ENCODE measurements at regions not wholly inside any gene's neighbourhood (a gene's known extent, or its start where the extent isn't known, plus 50 kb on each side); places are given as distances from the start of the nearest gene placed in this dataset.

- H3K4me2 ChIP-seq (ENCODE audit: low read length): no peak overlapping the region
- BruUV-seq (replicated peaks): no TSS peak
- no peak overlapping the region for H3K27ac ChIP-seq (ENCODE audit: low read depth, low read length, poor library complexity, severe bottlenecking)
- H2AFZ ChIP-seq (ENCODE audit: low read length): no peak overlapping the region
- H3K4me1 ChIP-seq (ENCODE audit: insufficient read depth, low read length, poor library complexity, severe bottlenecking): no peaks in the 10 kb centered on the region
- TF ChIP-seq EZH2phosphoT487 (IDR thresholded peaks at IDR 0.05; ENCODE audit: borderline replicate concordance, low read depth, low read length) (no peak), CTCF (conservative IDR thresholded peaks at IDR 0.05; ENCODE audit: low read length) (no peak)
- H3K4me3 ChIP-seq (ENCODE audit: low read depth, low read length, poor library complexity, severe bottlenecking): no peak overlapping the region
- H4K20me1 ChIP-seq (ENCODE audit: insufficient read depth, low read length): no peaks in the 10 kb centered on the region
- POLR2A ChIA-PET: no interaction called here
- DNase-seq (ENCODE audit: low spot score): no peak
- H3K9me3 ChIP-seq (ENCODE audit: low read length): no peaks in the 10 kb centered on the region
- H3K79me2 ChIP-seq (ENCODE audit: insufficient read depth, low read depth, low read length): no peaks in the 10 kb centered on the region
- H3K9me2 ChIP-seq (ENCODE audit: insufficient read depth, low read length): no peaks in the 10 kb centered on the region
- intact Hi-C loops (cut with micrococcal nuclease; ENCODE audit: unreplicated experiment): no loop called here
- CTCF ChIA-PET (ENCODE audit: unreplicated experiment): no interaction called here
- no peaks in the 10 kb centered on the region for H3K36me3 ChIP-seq (ENCODE audit: insufficient read depth, low read length)
Measured at GRCh38 chr2:41483982-41484857, 563.6 kb upstream of the PKDCC start.

- Histone ChIP-seq H3K36me3 (ENCODE audit: insufficient read depth, low read length) (no peaks in the 10 kb centered on the region), H3K79me2 (ENCODE audit: insufficient read depth, low read depth, low read length) (no peaks in the 10 kb centered on the region), H3K4me2 (ENCODE audit: low read length) (no peak overlapping the region), H3K9me3 (ENCODE audit: low read length) (no peaks in the 10 kb centered on the region), H4K20me1 (ENCODE audit: insufficient read depth, low read length) (no peaks in the 10 kb centered on the region), H3K27ac (ENCODE audit: low read depth, low read length, poor library complexity, severe bottlenecking) (no peak overlapping the region), H3K4me1 (ENCODE audit: insufficient read depth, low read length, poor library complexity, severe bottlenecking) (no peaks in the 10 kb centered on the region), H3K4me3 (ENCODE audit: low read depth, low read length, poor library complexity, severe bottlenecking) (no peak overlapping the region), H2AFZ (ENCODE audit: low read length) (no peak overlapping the region), H3K9me2 (ENCODE audit: insufficient read depth, low read length) (no peaks in the 10 kb centered on the region)
- ChIA-PET CTCF (ENCODE audit: unreplicated experiment) (no interaction called here), POLR2A (no interaction called here)
- TF ChIP-seq CTCF (conservative IDR thresholded peaks at IDR 0.05; ENCODE audit: low read length) (no peak), EZH2phosphoT487 (IDR thresholded peaks at IDR 0.05; ENCODE audit: borderline replicate concordance, low read depth, low read length) (no peak)
- BruUV-seq (replicated peaks): no TSS peak
- intact Hi-C loops (cut with micrococcal nuclease; ENCODE audit: unreplicated experiment): no loop called here
- no peak for DNase-seq (ENCODE audit: low spot score)
Measured at GRCh38 chr2:41484858-41485234, 563.0 kb upstream of the PKDCC start.

- Histone ChIP-seq H3K27ac (ENCODE audit: low read depth, low read length, poor library complexity, severe bottlenecking) (no peak overlapping the region), H3K36me3 (ENCODE audit: insufficient read depth, low read length) (no peaks in the 10 kb centered on the region), H3K9me3 (ENCODE audit: low read length) (no peaks in the 10 kb centered on the region), H2AFZ (ENCODE audit: low read length) (no peak overlapping the region), H3K4me2 (ENCODE audit: low read length) (no peak overlapping the region), H3K4me3 (ENCODE audit: low read depth, low read length, poor library complexity, severe bottlenecking) (no peak overlapping the region), H4K20me1 (ENCODE audit: insufficient read depth, low read length) (no peaks in the 10 kb centered on the region), H3K4me1 (ENCODE audit: insufficient read depth, low read length, poor library complexity, severe bottlenecking) (no peaks in the 10 kb centered on the region), H3K79me2 (ENCODE audit: insufficient read depth, low read depth, low read length) (no peaks in the 10 kb centered on the region), H3K9me2 (ENCODE audit: insufficient read depth, low read length) (no peaks in the 10 kb centered on the region)
- TF ChIP-seq EZH2phosphoT487 (IDR thresholded peaks at IDR 0.05; ENCODE audit: borderline replicate concordance, low read depth, low read length) (no peak), CTCF (conservative IDR thresholded peaks at IDR 0.05; ENCODE audit: low read length) (no peak)
- intact Hi-C loops (cut with micrococcal nuclease; ENCODE audit: unreplicated experiment): no loop called here
- BruUV-seq (replicated peaks): no TSS peak
- DNase-seq (ENCODE audit: low spot score): no peak
- ChIA-PET CTCF (ENCODE audit: unreplicated experiment) (no interaction called here), POLR2A (no interaction called here)
Measured at GRCh38 chr2:41486948-41487347, 560.9 kb upstream of the PKDCC start.
